PC-9 (cell line): ENCODE measurements at regions not wholly inside any gene's neighbourhood (a gene's known extent, or its start where the extent isn't known, plus 50 kb on each side); places are given as distances from the start of the nearest gene placed in this dataset.

Experiments used
- EZH2 ChIP-seq: fragments of 200-600 bp; sonication (generic); IDR thresholded peaks from 2 replicates; pipeline ENCODE4 v1.8.0; 2017; ENCODE audit warnings: antibody characterized with exemption, low read depth
- TF ChIP-seq, protein P1 (sequence below): fragments of 200-600 bp; sonication (generic); conservative IDR thresholded peaks from 2 replicates; pipeline ENCODE4 v1.6.1; 2017; ENCODE audit warnings: mixed run types, antibody characterized with exemption, mild to moderate bottlenecking, moderate library complexity

DNA sequence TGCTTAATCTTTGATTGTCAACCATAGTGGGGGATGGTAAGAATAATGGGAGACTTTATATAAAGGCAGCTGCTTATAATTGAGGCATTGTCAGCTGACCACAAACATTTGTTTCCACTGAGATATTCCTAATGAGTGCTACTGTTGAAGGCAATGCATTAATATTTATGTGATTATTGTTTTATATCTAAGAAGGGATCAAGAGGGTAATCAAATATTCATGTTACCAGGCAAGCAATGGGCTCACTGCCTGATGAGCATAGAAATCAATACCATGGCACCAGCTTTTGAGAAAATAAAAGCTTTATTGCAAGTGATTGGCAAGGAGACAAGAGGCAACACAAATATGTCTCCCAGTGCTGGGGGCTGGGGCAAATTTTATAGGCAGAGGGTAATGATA, 706.7 kb upstream of the ADAMTS5 start:
- TF ChIP-seq, protein P1, sequence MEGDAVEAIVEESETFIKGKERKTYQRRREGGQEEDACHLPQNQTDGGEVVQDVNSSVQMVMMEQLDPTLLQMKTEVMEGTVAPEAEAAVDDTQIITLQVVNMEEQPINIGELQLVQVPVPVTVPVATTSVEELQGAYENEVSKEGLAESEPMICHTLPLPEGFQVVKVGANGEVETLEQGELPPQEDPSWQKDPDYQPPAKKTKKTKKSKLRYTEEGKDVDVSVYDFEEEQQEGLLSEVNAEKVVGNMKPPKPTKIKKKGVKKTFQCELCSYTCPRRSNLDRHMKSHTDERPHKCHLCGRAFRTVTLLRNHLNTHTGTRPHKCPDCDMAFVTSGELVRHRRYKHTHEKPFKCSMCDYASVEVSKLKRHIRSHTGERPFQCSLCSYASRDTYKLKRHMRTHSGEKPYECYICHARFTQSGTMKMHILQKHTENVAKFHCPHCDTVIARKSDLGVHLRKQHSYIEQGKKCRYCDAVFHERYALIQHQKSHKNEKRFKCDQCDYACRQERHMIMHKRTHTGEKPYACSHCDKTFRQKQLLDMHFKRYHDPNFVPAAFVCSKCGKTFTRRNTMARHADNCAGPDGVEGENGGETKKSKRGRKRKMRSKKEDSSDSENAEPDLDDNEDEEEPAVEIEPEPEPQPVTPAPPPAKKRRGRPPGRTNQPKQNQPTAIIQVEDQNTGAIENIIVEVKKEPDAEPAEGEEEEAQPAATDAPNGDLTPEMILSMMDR, result no peak
- TF ChIP-seq EZH2, result no peak
